HG02571 (cell line): ENCODE measurements at regions not wholly inside any gene's neighbourhood (a gene's known extent, or its start where the extent isn't known, plus 50 kb on each side); places are given as distances from the start of the nearest gene placed in this dataset.

ENCODE experiments used
- ATAC-seq: cut with Tn5 transposase; IDR thresholded peaks from one replicate; pipeline ENCODE4 v1.9.1; 2021; ENCODE audit warnings: mild to moderate bottlenecking, moderate library complexity; ENCODE audit not compliant: unreplicated experiment

- ATAC-seq = no peak
Measured at GRCh38 chr15:95970326-95970725, 360.2 kb upstream of the NR2F2 start.

- ATAC-seq = no peak
Measured at GRCh38 chr15:95972041-95972553, 358.4 kb upstream of the NR2F2 start.

- ATAC-seq = no peak
Measured at GRCh38 chr15:95972812-95973211, 357.7 kb upstream of the NR2F2 start.

- peak; percentile 63 for ATAC-seq
Measured at GRCh38 chr15:95973566-95974256, 356.8 kb upstream of the NR2F2 start.

GRCh38 chr15:95975212-95975611 lies 355.3 kb upstream of the NR2F2 start:
- ATAC-seq = peak; percentile 55

GRCh38 chr15:95979286-95979685 lies 351.2 kb upstream of the NR2F2 start:
- ATAC-seq = no peak

GRCh38 chr15:95981209-95981608 lies 349.3 kb upstream of the NR2F2 start:
- no peak for ATAC-seq

- ATAC-seq = no peak
Measured at GRCh38 chr15:95987299-95987698, 343.2 kb upstream of the NR2F2 start.

GRCh38 chr15:95987886-95988573 lies 342.5 kb upstream of the NR2F2 start:
- no peak for ATAC-seq

- no peak for ATAC-seq
Measured at GRCh38 chr15:95988574-95988887, 342.0 kb upstream of the NR2F2 start.

- no peak for ATAC-seq
Measured at GRCh38 chr15:95989392-95989791, 341.1 kb upstream of the NR2F2 start.

- ATAC-seq = no peak
Measured at GRCh38 chr15:95990833-95991232, 339.7 kb upstream of the NR2F2 start.

- ATAC-seq = no peak
Measured at GRCh38 chr15:95994418-95994817, 336.1 kb upstream of the NR2F2 start.

GRCh38 chr15:95995375-95996168 lies 334.9 kb upstream of the NR2F2 start:
- no peak for ATAC-seq

GRCh38 chr15:95996494-95996893 lies 334.0 kb upstream of the NR2F2 start:
- ATAC-seq = no peak

GRCh38 chr15:95998935-95999334 lies 331.6 kb upstream of the NR2F2 start:
- no peak for ATAC-seq

- no peak for ATAC-seq
Measured at GRCh38 chr15:96002890-96003859, 327.3 kb upstream of the NR2F2 start.

GRCh38 chr15:96005906-96006305 lies 324.6 kb upstream of the NR2F2 start:
- no peak for ATAC-seq

GRCh38 chr15:96011136-96011535 lies 319.4 kb upstream of the NR2F2 start:
- no peak for ATAC-seq

- ATAC-seq = no peak
Measured at GRCh38 chr15:96014939-96015338, 315.6 kb upstream of the NR2F2 start.

GRCh38 chr15:96019114-96019513 lies 311.4 kb upstream of the NR2F2 start:
- ATAC-seq = no peak
